ENCODE measurements at regions not wholly inside any gene's neighbourhood (a gene's known extent, or its start where the extent isn't known, plus 50 kb on each side); places are given as distances from the start of the nearest gene placed in this dataset.

- DNase-seq (ENCODE audit: low spot score) (no peak), ATAC-seq (no peak)
Observed at GRCh38 chr5:93184041-93184440, 397.0 kb downstream of the NR2F1-AS1 start.

GRCh38 chr5:93179466-93179865, 401.6 kb downstream of the NR2F1-AS1 start:
- ATAC-seq: no peak
- DNase-seq (ENCODE audit: low spot score): no peak

- no peak for DNase-seq (ENCODE audit: low spot score)
- no peak for ATAC-seq
Observed at GRCh38 chr5:93174930-93175329, 406.1 kb downstream of the NR2F1-AS1 start.

- DNase-seq (ENCODE audit: low spot score): no peak
- ATAC-seq: no peak
Observed at GRCh38 chr5:93165559-93165958, 415.5 kb downstream of the NR2F1-AS1 start.

- ATAC-seq (no peak), DNase-seq (ENCODE audit: low spot score) (no peak)
Observed at GRCh38 chr5:93164690-93165089, 416.3 kb downstream of the NR2F1-AS1 start.

- ATAC-seq: no peak
- no peak for DNase-seq (ENCODE audit: low spot score)
Observed at GRCh38 chr5:93163010-93163663, 417.9 kb downstream of the NR2F1-AS1 start.

GRCh38 chr5:93161661-93162654, 419.1 kb downstream of the NR2F1-AS1 start:
- DNase-seq (ENCODE audit: low spot score) (no peak), ATAC-seq (peak; percentile 34)

GRCh38 chr5:93158841-93159240, 422.2 kb downstream of the NR2F1-AS1 start:
- no peak for ATAC-seq
- no peak for DNase-seq (ENCODE audit: low spot score)

- no peak for ATAC-seq
- DNase-seq (ENCODE audit: low spot score): no peak
Observed at GRCh38 chr5:93156566-93156965, 424.5 kb downstream of the NR2F1-AS1 start.

GRCh38 chr5:93154535-93154934, 426.5 kb downstream of the NR2F1-AS1 start:
- ATAC-seq: no peak
- DNase-seq (ENCODE audit: low spot score): no peak

- DNase-seq (ENCODE audit: low spot score): no peak
Observed at GRCh38 chr5:93153461-93153860, 427.6 kb downstream of the NR2F1-AS1 start.

GRCh38 chr5:93151896-93152295, 429.1 kb downstream of the NR2F1-AS1 start:
- DNase-seq (ENCODE audit: low spot score) (no peak), ATAC-seq (no peak)

More at GRCh38 chr5:93153461-93153860, 427.6 kb downstream of the NR2F1-AS1 start:
- no peak for ATAC-seq

- no peak for DNase-seq (ENCODE audit: low spot score)
- ATAC-seq: no peak
Observed at GRCh38 chr5:93151121-93151520, 429.9 kb downstream of the NR2F1-AS1 start.

- ATAC-seq: no peak
Observed at GRCh38 chr5:93150311-93151012, 430.6 kb downstream of the NR2F1-AS1 start.

GRCh38 chr5:93145767-93146166, 435.3 kb downstream of the NR2F1-AS1 start:
- no peak for DNase-seq (ENCODE audit: low spot score)
- no peak for ATAC-seq

More at GRCh38 chr5:93150311-93151012, 430.6 kb downstream of the NR2F1-AS1 start:
- DNase-seq (ENCODE audit: low spot score): no peak

- DNase-seq (ENCODE audit: low spot score): no peak
- ATAC-seq: no peak
Observed at GRCh38 chr5:93145019-93145418, 436.0 kb downstream of the NR2F1-AS1 start.

- DNase-seq (ENCODE audit: low spot score): no peak
- ATAC-seq: no peak
Observed at GRCh38 chr5:93141969-93142368, 439.1 kb downstream of the NR2F1-AS1 start.

GRCh38 chr5:93130624-93131490, 450.2 kb downstream of the NR2F1-AS1 start:
- ATAC-seq: no peak
- no peak for DNase-seq (ENCODE audit: low spot score)

- ATAC-seq (no peak), DNase-seq (ENCODE audit: low spot score) (no peak)
Observed at GRCh38 chr5:93126634-93127033, 454.4 kb downstream of the NR2F1-AS1 start.

GRCh38 chr5:93123127-93123526, 457.9 kb downstream of the NR2F1-AS1 start:
- ATAC-seq: no peak
- DNase-seq (ENCODE audit: low spot score): no peak
